GM10248 (cell line): ENCODE measurements at regions not wholly inside any gene's neighbourhood (a gene's known extent, or its start where the extent isn't known, plus 50 kb on each side); places are given as distances from the start of the nearest gene placed in this dataset.

Source experiments
- CTCF ChIA-PET: fragments of 300-600 bp; sonication (Branson Sonifier 250); formaldehyde crosslinking; extraction: SDS; loops from one replicate; lab custom pipeline; 2021; ENCODE audit warnings: antibody characterized with exemption; lab: Yijun Ruan, JAX
- POLR2A ChIA-PET: fragments of 350-650 bp; sonication (Branson Sonifier 250); formaldehyde crosslinking; extraction: SDS; loops from one replicate; lab custom pipeline; 2020; ENCODE audit warnings: antibody characterized with exemption; lab: Yijun Ruan, JAX
- DNase-seq: peaks from one replicate; pipeline ENCODE4 v3.0.0; 2012; ENCODE audit errors: extremely low spot score
- TF ChIP-seq, protein P1 (sequence below): IDR thresholded peaks from 2 replicates; pipeline ENCODE4 v1.5.1; 2012; ENCODE audit warnings: mild to moderate bottlenecking, low read depth; ENCODE audit errors: extremely low read depth, missing control alignments, control extremely low read depth

DNA sequence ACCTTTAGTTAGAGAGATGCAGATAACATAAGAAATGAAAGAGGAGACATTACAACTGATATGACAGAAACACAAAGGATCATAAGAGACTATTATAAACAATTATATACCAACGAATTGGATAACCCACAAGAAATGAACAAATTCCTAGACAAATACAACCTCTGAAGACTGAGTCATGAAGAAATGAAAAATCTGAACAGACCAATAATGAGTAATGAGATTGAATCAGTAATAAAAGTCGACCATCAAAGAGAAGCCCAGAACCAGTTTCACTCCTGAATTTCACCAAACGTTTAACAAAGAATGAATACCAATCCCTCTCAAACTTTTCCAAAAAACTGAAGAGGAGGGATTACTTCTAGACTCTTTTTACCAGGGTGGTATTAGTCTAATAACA is 50.5 kb upstream of the PCAT7 start:
- ChIA-PET CTCF (no interaction called here), POLR2A (no interaction called here)
- TF ChIP-seq, protein P1, sequence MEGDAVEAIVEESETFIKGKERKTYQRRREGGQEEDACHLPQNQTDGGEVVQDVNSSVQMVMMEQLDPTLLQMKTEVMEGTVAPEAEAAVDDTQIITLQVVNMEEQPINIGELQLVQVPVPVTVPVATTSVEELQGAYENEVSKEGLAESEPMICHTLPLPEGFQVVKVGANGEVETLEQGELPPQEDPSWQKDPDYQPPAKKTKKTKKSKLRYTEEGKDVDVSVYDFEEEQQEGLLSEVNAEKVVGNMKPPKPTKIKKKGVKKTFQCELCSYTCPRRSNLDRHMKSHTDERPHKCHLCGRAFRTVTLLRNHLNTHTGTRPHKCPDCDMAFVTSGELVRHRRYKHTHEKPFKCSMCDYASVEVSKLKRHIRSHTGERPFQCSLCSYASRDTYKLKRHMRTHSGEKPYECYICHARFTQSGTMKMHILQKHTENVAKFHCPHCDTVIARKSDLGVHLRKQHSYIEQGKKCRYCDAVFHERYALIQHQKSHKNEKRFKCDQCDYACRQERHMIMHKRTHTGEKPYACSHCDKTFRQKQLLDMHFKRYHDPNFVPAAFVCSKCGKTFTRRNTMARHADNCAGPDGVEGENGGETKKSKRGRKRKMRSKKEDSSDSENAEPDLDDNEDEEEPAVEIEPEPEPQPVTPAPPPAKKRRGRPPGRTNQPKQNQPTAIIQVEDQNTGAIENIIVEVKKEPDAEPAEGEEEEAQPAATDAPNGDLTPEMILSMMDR: no peak
- no peak for DNase-seq
